Osteocyte (in vitro differentiated cells): ENCODE measurements at regions not wholly inside any gene's neighbourhood (a gene's known extent, or its start where the extent isn't known, plus 50 kb on each side); places are given as distances from the start of the nearest gene placed in this dataset.

Experiments
- DNase-seq: peaks from one replicate; pipeline ENCODE4 v3.0.0; 2021; ENCODE audit warnings: mixed read lengths; ENCODE audit not compliant: unreplicated experiment; ENCODE audit errors: extremely low spot score
- H3K27ac Mint-ChIP-seq: one replicate; pipeline ENCODE4 v1.8.0; 2021; ENCODE audit warnings: mild to moderate bottlenecking, mixed read lengths; ENCODE audit not compliant: unreplicated experiment
- H3K27me3 Mint-ChIP-seq: one replicate; pipeline ENCODE4 v1.8.0; 2021; ENCODE audit warnings: mixed read lengths; ENCODE audit not compliant: unreplicated experiment
- H3K36me3 Mint-ChIP-seq: one replicate; pipeline ENCODE4 v1.8.0; 2021; ENCODE audit warnings: mixed read lengths; ENCODE audit not compliant: unreplicated experiment
- H3K4me1 Mint-ChIP-seq: one replicate; pipeline ENCODE4 v1.8.0; 2021; ENCODE audit warnings: mixed read lengths; ENCODE audit not compliant: unreplicated experiment
- H3K4me3 Mint-ChIP-seq: one replicate; pipeline ENCODE4 v1.8.0; 2021; ENCODE audit warnings: mild to moderate bottlenecking, moderate library complexity, mixed read lengths; ENCODE audit not compliant: unreplicated experiment
- H3K9me3 Mint-ChIP-seq: one replicate; pipeline ENCODE4 v1.8.0; 2021; ENCODE audit warnings: mixed read lengths; ENCODE audit not compliant: unreplicated experiment
- CTCF ChIP-seq: fragments of 200-600 bp; sonication (generic); IDR thresholded peaks from 2 replicates; pipeline ENCODE4 v1.5.0; 2021; ENCODE audit warnings: antibody characterized with exemption, mild to moderate bottlenecking, moderate library complexity

DNA sequence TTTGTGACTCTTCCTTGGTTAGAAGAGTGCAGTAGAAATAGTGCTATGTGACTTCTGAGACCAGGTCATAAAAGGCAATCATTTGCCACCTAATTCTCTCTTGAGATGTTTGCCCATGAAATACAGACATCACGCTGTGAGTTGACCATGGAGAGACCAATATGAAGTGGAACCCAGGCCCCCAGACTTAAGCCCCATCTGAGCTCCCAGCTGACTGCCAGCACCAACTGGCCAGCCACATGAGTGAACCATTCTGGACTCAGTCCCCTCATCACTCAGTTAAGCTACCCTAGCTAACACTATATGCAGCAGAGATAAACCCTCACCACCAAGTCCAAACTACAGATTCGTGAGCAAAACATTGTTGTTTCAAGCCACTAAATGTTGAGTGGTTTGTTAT is 60.7 kb upstream of the NIPBL start:
- Mint-ChIP-seq H3K27me3 (peaks cover 42% of the 10 kb centered on the region), H3K4me1 (no peaks in the 10 kb centered on the region), H3K9me3 (no peaks in the 10 kb centered on the region), H3K36me3 (no peaks in the 10 kb centered on the region), H3K4me3 (no peak overlapping the region), H3K27ac (no peak overlapping the region)
- DNase-seq, result no peak
- no peak for TF ChIP-seq CTCF

GRCh38 chr5:36820900-36821299 is 55.7 kb upstream of the NIPBL start:
- TF ChIP-seq CTCF, result no peak

GRCh38 chr5:36826694-36827093 is 49.9 kb upstream of the NIPBL start:
- no peak overlapping the region for H3K27ac Mint-ChIP-seq
- H3K27me3 Mint-ChIP-seq, result peaks cover 75% of the 10 kb centered on the region
- no peak for DNase-seq
- H3K9me3 Mint-ChIP-seq, result no peaks in the 10 kb centered on the region
- no peaks in the 10 kb centered on the region for H3K4me1 Mint-ChIP-seq
- H3K36me3 Mint-ChIP-seq, result no peaks in the 10 kb centered on the region
- no peak for TF ChIP-seq CTCF
- no peak overlapping the region for H3K4me3 Mint-ChIP-seq

More at GRCh38 chr5:36820900-36821299, 55.7 kb upstream of the NIPBL start:
- Mint-ChIP-seq H3K27ac (no peak overlapping the region), H3K27me3 (peaks cover 65% of the 10 kb centered on the region), H3K4me3 (no peak overlapping the region), H3K4me1 (no peaks in the 10 kb centered on the region), H3K9me3 (no peaks in the 10 kb centered on the region), H3K36me3 (no peaks in the 10 kb centered on the region)
- no peak for DNase-seq
